ENCODE measurements at regions not wholly inside any gene's neighbourhood (a gene's known extent, or its start where the extent isn't known, plus 50 kb on each side); places are given as distances from the start of the nearest gene placed in this dataset.

GRCh38 chr3:117417411-117417810 is 707.8 kb downstream of the TUSC7 start:
- no peak for DNase-seq

- no peak for DNase-seq
Measured at GRCh38 chr3:117427081-117427480, 717.5 kb downstream of the TUSC7 start.

DNA sequence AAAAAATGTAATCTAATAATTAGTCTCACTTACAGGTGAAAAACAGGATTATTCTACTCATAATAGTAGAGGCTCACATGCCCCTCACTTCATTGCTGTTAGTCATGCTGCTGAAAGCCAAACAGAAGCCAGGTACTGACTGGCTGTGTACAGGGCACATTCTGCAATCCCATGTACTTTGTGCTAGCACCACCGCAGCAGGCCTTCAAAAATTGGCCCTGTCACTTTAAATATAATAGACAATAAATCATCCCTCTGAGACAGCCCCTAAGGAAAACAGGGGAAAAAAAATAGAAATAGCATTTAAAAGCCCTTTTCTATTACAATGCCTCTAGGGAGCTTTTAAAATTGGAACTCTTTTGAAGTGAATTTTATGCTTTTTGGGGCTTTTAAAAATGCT is 723.8 kb downstream of the TUSC7 start:
- no peak for DNase-seq

- DNase-seq = no peak
Measured at GRCh38 chr3:117434661-117435412, 725.3 kb downstream of the TUSC7 start.

DNA sequence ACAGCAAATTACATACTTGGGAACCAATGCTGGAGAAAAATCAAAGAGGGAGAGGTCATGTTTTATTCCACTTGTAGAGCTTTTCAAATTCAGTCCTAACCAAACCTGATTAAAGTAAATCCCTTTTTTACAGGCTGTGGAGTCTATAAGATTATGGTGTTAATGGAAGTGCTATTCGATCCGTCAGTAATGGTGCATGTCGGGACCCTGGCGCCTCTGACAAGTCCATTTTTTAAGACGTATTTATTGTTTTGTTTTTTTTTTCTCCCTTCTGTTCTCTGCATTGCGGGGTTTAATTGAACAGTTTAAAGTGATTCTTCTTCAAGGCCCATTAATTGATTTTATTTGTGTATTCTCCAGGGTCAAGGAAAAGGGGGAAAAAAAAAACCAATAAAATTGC is 725.9 kb downstream of the TUSC7 start:
- no peak for DNase-seq

DNA sequence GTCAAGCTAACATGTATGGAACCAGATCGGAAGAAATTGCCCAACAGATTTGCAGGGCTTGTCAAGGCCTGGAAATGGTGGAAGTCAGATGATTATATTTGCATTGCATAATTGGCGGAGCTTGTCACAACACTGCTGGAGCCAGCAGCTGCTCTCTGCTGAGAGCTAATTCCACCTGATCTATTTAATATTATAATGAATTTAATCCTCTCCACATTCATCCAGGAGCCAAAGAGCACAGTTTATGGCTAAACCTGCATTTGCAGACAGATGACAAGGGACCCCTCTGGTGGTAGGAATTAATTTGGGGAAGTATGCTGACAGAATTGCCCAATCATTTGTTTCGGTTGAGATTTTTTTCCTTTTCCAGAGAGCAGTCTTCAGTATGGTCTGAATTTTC is 730.2 kb downstream of the TUSC7 start:
- DNase-seq = no peak

DNA sequence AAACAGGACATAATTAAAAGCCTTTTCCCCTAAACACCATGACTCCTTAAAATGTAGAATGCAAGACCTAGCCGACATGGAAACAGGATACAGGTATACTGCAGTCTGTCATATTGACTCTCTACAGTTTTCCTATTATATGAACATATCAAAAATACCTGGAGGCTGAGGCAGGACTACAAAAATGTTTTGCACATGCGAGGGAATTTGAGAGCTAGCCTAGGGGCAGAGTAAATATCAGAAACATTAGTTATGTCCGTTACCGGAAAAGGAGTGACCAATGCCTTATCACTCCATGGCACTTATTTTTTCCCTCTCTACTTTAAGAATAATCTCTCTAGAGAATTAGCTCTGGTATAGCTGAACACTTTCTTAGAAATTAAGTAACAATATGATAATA is 732.3 kb downstream of the TUSC7 start:
- no peak for DNase-seq

- DNase-seq = no peak
Measured at GRCh38 chr3:117442566-117442965, 733.0 kb downstream of the TUSC7 start.

- no peak for DNase-seq
Measured at GRCh38 chr3:117443014-117443413, 733.4 kb downstream of the TUSC7 start.

DNA sequence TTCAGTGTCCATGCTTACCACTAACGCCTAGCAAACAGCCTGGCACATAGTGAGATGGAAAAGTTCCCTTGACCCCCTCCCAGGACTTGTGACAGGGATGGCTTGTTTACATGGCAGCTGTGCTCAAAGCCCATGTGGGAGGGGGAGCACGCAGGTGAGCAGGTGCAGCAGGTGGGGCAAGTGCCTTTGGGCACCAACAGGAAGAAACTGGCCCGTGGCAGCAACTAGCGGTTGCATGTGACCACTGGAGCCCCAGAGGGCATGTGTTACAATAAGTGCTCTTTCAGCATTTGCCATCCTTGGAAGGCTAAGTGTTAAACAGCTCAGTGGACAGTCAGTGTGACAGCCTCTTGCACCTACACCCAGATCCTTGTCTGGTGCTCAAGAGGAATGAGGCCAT is 734.6 kb downstream of the TUSC7 start:
- DNase-seq = no peak

DNA sequence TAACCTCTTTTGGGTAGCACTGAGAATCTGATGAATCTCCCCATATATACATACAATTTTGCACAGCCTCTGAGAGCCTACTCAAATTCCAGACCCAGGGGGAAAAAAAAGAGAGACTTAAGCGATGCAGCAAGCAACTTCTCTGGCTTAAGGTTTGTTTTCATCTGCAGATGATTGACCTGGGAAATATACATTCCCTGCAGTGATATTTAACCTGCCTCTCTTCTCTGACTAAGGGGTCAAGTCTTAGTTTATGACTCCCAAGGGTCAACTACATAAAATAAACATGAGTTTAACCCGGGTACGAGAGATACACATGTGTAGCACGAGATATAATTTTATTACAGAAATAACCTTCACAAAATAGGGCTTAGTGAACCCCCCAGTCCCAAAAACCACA is 737.8 kb downstream of the TUSC7 start:
- DNase-seq = no peak

GRCh38 chr3:117450026-117450425 is 740.4 kb downstream of the TUSC7 start:
- no peak for DNase-seq

DNA sequence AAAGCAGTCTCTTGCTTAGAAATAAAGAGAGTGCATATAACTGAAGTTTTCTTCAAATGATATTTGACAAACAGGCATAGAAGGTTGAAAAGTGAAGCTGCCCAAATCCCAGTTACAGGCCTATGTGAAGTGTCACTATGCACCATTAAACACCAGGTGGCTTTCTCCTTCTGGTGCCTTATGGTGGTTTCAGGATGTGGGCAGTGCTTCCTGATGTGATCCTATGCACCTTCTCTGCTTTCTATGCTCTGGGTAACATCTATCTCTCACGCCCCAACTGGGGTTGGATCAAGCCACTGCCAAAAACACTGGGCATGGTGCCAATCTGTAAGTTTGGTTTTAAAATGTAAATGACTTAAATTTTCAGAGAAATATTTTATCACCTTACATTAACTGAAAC is 744.7 kb downstream of the TUSC7 start:
- DNase-seq = no peak

DNA sequence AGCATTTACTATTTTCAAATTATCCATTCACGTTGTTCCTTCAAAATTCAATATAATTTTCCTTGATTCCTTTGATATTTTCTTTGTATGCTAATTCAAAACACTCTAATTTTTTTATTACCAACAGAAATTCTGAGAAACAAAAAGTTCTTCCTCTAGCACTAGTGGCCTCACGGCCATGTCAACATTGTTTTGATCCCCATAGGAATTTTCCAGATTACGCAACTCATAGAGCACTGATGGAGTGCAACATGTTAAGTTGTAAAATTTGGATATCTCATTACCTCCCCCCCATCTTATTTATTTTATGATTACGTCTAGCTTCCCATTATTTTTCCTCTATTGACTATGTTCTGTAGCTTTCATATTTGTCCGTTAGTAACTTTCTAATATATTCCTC is 745.3 kb downstream of the TUSC7 start:
- DNase-seq = no peak

- DNase-seq = no peak
Measured at GRCh38 chr3:117455782-117456181, 746.2 kb downstream of the TUSC7 start.

GRCh38 chr3:117463276-117464115 is 753.9 kb downstream of the TUSC7 start:
- no peak for DNase-seq

DNA sequence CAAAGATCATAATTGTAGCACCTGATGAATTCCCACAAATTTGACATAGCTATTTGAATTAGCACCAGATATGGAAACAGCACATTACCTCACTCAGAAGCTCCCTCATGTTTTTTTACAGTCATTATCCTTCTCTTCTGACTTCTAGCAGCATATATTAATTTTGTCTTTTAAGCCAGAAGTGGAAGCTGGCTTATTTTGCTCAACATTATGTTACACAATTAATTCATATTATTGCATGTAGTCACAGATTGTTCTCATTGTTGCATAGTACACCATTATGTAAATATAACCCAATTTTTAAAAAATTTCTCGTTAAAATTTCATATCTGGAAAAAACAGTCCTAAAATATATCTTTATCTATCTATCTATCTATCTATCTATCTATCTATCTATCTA is 762.3 kb downstream of the TUSC7 start:
- no peak for DNase-seq

DNA sequence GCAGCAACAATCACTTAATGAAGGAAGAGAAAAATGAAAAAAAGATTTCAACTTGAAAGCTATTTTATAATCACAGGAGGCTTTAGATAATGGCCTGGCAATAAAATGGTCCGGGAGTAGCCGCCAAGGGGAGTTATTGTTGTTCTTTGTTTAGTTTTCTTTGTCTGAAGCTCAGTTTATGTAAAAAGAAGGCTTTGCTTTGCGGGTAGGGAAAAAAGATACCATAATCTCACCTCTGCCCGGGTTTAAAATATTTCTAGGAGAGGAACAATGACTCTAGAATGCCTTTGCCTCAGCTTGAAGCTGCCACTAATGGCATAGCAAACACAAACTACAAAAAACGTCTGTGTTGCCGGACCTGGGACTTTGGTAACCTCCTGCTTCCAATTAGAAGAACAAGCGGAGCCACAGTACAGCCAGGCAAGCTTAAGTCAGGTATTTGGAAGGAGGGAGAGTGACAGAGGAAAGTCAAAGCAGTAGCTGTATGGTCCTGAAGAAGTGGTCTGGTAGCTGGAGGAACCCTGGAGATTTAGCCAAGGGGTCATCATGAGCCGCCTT is 764.5 kb downstream of the TUSC7 start:
- DNase-seq = no peak

DNA sequence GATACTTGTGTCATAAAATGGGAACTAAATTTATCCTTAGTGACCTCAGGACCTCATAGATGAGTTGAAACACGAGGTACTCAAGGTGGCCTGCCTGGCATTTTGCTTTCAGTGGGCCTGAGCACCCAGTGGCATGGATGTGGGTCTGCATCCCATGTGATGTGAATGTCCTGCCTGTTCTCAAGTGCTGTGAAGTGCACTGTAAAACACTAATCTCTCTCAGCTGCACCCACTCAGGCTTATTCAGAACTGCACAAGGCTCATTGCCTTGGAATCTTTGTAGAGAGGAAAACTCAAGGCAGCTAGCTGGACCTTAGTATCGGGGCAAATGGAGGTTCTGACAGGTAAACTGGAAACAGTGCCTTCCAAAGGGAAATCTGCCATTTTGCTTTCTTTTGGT is 767.0 kb downstream of the TUSC7 start:
- no peak for DNase-seq

- DNase-seq = no peak
Measured at GRCh38 chr3:117477214-117477755, 767.7 kb downstream of the TUSC7 start.

DNA sequence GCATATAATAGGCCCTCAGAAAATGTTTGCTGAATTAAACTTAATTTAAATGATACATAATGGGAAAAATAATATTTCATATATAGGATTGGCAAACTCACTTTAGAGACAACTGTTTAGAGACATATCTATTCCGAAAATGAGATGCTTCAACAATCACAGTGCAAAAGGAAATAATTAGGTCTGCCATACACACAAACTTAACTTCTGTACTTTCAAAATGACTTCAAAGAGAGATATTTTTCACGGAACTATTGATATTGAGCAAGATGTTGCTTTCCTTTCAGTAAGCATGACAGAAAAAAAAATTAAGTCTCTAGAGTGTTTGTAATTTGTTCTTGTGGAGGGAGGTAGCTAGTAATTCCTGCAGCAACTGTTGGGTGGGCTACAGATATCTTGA is 769.5 kb downstream of the TUSC7 start:
- DNase-seq = no peak

GRCh38 chr3:117480525-117480924 is 770.9 kb downstream of the TUSC7 start:
- DNase-seq = no peak

GRCh38 chr3:117480972-117481371 is 771.4 kb downstream of the TUSC7 start:
- DNase-seq = no peak

DNA sequence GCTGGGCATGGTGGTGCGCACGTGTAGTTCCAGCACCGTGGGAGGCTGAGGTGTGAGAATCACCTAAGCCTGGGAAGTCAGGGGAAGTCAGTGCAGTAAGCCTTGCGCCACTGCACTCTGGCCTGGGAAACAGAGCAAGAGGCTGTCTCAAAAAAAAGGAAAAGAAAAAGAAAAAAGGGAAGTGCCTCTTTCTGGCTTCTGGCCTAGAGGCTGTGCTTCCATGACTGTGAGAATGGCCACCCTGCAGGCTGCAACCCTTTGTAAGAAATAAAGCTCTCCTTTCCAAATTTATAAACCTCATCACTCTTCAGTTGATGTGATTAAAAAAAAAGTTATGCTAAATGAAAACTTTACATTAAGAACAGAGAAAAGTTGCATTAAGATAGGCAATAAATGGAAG is 774.3 kb downstream of the TUSC7 start:
- DNase-seq = no peak

All from T-helper 1 cell (primary cell).